GM18861 (cell line): ENCODE measurements at regions not wholly inside any gene's neighbourhood (a gene's known extent, or its start where the extent isn't known, plus 50 kb on each side); places are given as distances from the start of the nearest gene placed in this dataset.
"Not testable (repeated sequence)": the region's sequence is repeated elsewhere in the genome, so short reads cannot be mapped to it uniquely, and the experiment has no call there.

Source experiments
- ATAC-seq: cut with Tn5 transposase; IDR thresholded peaks from one replicate; pipeline ENCODE4 v1.9.1; 2021; ENCODE audit not compliant: unreplicated experiment

DNA sequence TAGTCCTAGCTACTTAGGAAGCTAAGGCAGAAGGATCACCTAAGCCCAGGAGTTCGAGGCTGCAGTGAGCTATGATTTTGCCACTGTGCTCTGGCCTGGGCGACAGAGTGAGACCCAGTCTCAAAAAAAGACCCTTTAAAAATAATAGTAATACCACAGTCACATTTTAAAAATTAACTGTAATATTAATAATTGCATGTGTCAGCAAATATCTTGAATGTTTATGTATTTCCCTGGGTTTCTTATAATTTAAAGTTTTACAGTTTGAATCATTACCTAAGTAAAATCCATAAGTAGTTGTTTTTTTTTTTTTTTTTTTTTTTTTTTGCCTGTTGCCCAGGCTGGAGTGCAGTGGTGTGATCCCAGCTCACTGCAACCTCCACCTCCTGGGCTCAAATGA is 69.2 kb downstream of the LYZL2 start:
- no peak for ATAC-seq

DNA sequence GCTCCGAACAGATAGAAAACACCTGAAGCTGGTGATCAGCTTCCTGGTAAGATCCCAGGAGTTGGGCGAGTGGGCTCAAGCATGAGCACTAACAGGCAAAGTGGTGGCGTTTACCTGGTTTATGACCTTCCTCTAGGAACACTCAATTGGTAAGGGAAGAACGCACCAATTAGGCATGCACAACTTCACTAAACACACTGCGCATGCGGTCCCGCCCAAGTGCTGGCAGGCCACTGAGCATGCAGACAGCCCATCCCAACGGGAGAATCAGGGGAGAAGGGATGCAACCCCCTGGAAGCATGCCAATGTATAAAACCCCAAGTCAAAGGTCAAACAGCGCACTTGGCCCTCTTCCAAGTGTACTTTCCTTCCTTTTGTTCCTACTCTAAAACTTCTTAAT is 70.4 kb downstream of the LYZL2 start:
- no peak for ATAC-seq

DNA sequence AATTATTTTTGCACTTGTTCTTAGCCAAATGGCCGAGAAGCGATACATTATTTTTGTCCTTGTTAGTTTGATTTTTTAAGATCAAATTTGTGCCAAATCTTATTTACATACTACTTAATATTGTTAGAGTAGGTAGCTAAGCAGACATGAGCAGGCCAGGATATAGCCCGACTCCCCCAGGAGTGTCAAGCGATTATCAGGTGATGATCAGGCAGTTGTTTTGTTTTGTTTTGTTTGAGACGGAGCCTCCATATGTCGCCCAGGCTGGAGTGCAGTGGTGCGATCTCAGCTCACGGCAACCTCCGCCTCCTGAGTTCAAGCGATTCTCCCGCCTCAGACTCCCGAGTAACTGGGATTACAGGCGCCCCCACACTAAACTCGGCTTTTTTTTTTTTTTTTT is 71.1 kb downstream of the LYZL2 start:
- no peak for ATAC-seq

DNA sequence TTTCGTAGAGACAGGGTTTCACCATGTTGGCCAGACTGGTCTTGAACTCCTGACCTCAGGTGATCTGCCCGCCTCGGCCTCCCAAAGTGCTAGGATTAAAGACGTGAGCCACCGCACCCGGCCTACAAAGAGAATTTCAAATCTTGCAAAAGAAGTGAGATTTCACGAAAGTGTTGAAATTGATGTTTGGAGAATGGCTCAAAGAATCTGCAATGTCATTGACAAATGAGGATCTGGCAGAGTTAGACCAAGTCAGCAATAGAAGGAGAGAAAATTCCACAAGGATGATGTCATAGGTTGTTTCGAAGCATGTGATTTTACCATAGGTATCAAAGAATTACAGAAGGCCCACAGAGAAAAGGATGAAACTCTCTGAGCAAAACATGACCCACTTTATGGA is 71.7 kb downstream of the LYZL2 start:
- ATAC-seq, result no peak

DNA sequence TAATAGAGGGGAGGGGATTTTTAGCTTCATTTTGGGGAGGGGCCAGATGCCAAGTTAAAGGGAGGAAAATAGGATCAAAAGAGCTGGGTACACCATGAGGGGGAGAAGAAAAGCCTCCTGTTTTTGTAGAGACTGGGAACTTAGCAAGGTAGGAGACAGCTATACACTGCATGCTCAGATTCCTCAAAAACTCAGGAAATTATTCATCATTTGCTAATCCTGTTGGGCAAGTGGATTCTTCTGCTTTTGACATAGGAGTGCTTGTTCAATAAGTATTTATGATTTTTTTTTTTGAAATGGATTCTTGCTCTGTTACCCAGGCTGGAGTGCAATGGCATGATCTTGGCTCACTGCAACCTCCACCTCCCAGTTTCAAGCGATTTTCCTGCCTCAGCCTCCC is 73.4 kb downstream of the LYZL2 start:
- no peak for ATAC-seq

DNA sequence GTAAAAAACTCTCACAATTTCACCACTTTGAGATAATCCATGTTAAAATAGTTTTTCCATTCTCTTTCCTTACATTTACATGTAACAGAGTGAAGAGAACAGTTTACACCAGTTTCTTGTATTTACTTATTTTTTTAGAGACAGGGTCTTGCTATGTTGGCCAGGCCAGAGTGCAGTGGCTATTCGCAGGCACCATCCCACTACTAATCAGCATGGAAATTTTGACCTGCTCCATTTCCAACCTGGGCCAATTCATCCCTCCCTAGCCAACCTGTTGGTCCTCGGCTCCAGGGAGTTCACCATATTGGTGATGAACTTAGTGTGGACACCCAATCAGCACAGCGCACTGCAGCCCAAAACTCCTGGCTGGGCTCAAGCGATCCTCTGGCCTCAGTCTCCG is 74.1 kb downstream of the LYZL2 start:
- no peak for ATAC-seq

DNA sequence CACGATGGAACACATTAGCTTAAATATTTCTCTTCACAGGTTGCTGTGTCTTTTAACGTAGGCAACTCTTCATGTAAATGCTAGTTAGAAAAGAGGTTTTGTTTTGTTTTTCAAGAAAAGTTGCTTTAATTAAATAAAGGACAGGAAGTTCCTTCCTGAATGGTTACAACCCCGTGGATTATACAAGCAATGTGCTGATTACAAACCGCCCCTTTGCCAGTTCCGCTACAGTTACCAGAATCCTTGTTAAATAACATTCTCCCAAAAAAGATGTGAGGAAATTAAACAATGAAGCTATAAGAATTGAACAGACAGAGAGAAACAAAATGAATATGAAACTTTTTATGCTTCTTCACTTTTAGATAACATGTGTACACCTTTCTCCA is 75.1 kb downstream of the LYZL2 start:
- ATAC-seq, result no peak

DNA sequence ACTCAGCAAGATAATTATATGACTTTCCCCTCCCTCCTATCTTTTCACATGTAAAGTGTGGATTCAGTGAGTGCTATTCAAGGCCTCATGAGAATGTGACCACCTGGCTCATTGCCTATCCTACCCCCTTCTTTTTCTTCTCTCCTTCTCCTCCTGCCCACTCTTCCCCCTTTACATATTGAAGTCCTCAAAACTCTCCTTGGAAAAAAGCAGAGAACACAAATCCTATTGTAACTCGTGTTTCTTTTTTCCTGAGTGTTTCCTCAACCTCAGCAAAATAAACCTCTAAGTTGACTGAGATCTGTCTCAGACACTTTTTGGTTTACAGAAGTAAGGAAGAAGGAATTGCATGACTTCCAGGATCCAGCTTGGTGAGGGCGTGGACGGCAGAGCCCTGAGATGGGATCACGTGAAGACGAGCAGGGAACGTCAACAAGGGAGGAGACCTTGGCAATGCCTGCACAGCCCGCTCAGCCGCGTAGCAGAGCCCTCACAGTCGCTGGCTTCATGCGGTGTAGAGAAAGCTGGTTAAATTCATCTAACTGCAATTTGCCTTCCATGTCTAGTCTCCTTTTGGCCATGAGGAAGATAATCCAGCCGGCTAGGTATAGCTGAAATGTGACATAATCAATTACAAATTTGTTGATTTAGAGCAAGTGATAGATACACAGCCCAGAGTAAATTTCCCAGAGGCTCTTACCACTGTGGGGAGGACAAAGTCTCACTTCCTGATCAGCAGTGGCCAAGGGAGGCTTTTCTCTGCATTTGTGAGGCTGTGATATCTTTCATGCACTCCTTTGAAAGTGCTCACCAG is 75.7 kb downstream of the LYZL2 start:
- no peak for ATAC-seq

DNA sequence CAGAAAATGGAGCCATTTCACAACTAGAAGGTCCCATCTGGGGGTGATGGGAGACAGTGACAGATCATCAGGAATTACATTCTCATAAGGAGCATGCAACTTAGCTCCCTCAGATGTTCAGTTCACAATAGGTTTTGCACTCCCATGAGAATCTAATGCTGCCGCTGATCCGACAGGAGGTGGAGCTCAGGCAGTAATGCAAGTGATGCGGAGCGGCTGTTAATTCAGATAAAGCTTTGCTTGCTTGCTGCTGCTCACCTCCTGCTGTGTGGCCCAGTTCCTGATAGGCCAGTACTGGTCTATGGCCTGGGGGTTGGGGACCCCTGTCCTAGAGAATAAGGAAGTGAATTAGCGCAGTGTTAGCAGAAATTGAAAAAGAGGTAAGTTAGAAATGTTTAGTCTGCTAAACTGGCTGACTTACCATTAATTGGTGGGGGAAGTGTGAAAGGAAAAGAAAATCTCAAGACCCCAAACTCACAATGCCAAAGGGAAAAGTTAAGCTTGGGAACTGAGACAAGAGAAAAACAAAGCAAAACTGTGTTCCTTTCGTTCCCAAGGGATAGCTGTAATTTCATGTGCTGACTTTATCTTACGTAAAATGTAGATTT is 76.4 kb downstream of the LYZL2 start:
- ATAC-seq, result no peak

DNA sequence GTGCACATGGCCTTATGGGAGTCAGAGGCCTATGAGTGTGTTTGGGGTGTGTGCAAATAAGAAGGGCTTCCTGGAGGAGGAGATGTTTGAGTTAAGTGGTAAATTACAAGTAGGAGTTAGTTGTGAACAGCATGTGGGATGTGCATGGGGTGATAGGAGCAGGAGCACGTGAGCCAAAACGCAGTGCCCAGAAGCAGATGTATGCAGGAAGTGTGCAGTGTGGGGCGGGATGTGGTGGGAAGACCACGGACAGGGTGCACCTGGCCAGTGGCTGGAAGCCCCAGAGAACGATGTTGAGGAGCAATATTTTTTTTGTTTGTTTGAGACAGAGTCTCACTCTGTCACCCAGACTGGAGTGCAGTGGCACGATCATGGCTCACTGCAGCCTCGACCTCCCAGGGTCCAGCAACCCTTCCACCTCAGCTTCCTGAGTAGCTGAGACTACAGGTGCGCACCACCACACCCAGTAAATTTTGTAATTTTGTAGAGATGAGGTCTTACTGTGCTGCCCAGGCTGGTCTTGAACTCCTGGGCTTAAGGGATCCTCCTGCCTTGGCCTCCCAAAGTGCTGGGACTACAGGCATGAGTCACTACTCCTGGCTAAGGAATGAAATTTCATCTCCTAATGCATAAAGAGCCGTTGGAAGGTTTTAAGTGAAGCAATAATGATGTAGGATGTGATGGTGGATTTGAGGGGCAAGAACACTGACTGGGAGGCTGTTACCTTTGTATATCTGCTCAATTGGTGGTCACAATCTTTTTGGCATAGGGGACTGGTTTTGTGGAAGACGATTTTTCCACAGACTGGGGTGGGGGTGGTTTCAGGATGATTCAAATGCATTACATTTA is 78.4 kb downstream of the LYZL2 start:
- ATAC-seq, result no peak

DNA sequence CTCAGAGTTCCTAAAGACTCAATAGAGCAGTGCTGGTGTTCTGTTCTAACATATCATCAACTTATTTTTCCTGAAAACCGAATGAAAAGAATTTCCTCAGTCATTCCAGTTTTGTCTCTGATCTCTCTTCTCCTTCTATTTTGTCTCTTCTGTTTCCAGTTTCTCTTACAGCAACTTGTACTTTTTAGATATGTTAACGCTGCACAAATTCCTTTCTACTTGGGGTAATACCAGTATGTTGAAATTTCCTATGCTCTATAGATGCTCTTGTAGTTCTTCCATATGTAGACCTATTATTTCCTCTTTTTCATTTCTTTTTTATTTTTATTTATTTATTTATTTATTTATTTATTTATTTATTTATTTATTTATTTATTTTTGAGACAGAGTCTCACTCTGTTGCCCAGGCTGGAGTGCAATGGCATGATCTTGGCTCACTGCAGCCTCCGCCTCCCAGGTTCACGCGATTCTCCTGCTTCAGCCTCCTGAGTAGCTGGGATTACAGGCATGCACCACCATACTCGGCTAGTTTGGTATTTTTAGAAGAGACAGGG is 80.3 kb downstream of the LYZL2 start:
- ATAC-seq, result not testable (repeated sequence)

DNA sequence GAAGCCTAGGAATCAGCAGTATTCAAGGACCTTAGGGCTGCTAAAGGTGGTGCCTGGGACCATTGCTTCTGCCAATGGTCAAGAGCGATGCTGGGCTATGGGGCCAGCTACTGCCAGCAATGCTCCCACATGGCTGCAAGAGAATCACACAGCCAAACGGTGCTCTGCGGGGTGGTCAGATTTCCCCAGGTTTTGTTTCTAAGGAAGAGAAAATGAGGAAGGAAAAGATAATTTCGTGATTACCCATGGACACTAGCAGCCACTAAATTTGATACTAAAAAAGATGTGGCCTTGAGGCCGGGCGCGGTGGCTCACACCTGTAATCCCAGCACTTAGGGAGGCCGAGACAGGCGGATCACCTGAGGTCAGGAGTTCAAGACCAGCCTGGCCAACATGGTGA is 83.0 kb downstream of the LYZL2 start:
- ATAC-seq, result no peak

DNA sequence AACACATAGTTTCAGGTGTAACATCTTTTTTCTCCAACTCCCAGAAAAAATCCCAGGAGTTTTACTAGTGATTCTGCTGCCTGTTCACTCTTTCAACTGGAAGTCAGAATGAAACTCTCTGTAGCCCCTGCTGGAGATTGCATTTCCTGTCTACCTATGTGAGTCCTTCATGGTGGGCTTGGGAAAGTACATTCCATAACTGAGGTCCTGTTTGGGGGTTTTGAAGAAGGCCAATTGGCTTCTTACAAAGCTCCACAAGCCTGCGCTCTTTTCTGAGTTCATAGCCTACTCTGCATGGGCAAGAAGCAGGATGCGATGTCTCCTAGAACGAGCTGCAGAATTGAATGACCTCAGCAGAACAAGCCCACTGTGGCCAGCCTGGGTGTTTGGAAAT is 86.7 kb downstream of the LYZL2 start:
- peak; percentile 24 for ATAC-seq

DNA sequence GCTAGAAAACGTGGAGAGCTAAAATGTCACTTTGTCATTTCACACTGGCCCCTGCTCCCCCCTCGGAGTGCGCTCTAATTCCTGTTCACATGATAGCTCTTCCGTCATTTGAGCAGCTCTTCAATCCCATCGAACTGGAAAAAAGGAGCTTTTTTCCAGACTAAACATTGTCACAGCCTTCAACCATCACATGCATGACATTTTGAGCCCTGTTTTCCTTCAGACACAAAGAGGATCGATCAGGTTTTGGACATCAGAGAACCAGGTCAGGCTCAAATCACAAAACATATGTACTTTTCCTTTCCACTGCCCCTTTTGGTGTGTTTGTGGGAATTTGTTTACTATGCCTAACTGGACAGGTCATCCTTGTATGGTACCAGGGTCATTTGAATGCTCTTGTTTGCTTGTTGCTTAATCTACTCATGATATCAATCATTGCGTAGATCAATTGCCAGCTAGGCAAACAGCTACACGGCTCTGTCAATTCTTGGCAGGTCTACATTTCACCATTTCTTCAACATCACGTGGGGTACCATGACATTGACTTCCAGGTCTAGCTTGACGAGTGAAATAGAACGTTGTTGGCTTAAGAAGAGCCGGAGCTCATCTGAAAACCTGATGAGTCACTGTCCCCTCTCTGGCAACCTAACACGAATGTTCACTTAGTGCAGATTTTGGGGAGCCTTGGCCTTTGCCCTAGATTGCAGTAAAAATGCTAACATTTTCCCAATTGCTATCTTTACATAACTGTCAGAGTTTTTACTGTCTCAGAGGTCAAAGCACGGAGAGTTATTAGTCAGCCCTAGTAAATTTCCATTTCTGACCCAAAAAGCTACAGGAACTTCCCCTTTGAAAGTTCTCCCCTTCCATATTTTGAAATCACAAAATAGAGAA is 87.3 kb downstream of the LYZL2 start:
- peak; percentile 41 for ATAC-seq

DNA sequence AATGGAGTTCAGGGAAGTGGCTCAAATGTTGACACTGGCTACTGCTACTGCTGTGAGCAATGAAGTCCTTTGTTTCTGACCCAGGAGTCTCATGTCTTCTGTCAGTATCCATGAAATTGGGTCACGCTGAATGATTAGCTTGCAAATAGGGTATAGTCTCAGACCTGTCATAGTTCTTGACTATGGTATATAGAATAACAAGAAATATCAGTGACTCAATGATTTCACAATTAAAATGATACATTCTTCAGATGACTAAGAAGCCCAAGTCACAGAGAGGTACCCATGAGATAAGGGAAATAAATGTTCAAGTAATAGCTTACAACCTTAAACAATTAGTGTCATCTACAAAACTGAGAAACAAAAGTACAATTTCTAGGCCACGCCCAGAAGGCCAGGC is 89.3 kb downstream of the LYZL2 start:
- ATAC-seq, result no peak

DNA sequence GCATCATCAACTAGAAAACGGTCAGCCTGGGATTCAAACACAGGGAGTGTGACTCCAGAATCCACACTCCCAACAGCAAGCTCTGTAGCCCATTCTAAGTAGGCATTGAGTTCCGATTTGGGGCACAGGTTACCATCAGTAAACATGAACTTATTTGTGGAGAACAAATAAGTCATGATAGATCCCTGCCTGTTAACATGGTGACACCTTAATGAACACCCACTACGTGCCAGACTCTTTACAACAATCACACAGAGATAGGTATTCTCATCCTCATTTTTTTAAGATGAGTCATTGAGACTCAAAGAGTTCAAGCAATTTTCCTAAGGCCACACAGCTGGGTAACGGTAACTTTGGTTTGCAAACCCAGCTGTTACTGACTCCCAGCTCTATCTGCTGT is 91.5 kb downstream of the LYZL2 start:
- no peak for ATAC-seq

DNA sequence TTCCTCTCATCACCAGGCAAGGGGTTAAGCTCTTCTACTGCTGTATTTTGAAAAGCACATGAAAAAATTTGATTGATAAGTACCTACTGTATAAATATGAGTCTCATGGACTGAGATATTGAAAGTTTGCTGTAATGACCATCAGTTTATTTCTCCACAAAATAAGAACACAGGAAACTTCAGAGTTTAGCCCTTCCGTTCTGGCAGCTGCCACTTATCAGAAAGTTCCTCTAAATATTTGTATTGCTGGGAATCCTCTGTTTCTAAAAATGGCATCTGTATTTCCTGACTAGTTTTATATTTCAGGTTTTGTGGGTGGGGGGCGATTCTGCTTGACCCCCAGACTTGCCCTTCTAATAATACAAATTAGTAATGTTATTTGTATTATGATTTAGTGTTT is 92.0 kb downstream of the LYZL2 start:
- no peak for ATAC-seq

DNA sequence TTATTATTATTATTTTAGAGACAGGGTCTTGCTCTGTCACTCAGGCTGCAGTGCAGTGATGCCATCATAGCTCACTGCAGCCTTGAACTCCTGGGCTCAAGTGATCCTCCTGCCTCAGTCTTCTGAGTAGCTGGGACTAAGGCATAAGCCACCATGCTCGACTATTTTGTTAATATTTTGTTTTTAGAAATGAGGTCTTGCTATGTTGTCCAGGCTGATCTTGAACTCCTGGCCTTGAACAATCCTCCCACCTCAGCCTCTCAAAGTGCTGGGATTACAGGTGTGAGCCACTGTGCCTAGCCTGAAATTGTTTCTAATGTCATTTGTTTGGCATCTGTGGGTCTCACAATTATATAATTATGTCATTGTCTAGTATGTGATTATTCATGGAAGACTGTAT is 92.4 kb downstream of the LYZL2 start:
- ATAC-seq, result not testable (repeated sequence)

DNA sequence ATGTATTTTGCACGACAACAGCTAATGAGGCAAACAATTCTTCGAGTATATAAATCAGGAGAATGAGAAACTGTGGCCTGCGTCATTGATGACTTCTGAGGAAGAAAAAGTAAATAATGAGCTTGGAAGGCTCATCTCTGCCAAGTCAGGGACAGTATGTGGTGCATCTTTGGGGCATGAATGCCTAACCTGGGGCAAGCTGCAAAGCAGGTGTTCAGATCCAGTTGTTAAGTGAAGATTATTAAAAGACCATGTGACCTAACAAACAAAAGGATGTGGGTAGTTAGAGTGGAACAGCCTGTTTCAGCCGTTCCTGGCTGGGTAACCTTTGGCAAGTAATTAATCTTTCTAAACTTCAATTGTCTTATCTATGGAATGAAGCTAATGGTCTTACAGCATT is 93.0 kb downstream of the LYZL2 start:
- ATAC-seq, result no peak

DNA sequence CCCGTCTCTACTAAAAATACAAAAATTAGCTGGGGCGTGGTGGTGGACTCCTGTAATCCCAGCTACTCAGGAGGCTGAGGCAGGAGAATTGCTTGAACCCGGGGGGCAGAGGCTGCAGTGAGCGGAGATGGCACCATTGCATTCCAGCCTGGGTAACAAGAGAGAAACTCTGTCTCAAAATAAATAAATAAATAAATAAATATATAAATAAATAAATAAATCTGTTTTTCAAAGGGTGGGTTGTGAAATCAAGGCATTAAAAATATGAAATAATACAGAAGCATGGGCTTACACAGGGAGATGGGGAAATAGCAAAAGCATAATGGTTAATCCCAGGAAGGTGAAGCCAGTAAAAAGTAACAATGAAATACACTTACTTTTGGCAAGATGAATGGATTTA is 93.9 kb downstream of the LYZL2 start:
- no peak for ATAC-seq
